IMR-90 (cell line): ENCODE measurements at regions not wholly inside any gene's neighbourhood (a gene's known extent, or its start where the extent isn't known, plus 50 kb on each side); places are given as distances from the start of the nearest gene placed in this dataset.

Source experiments
- ATAC-seq: fragments of 200-7000 bp; cut with Tn5 transposase; 2 replicates; pipeline ENCODE4 v1.9.1; 2020; ENCODE audit warnings: low read depth, mild to moderate bottlenecking, moderate library complexity
- BruUV-seq: library from RNA; stranded (reverse); fragments of 400-500 nt; replicated peaks from 2 replicates; lab custom pipeline; 2021; lab: Mats Ljungman, UMichigan
- CTCF ChIA-PET: fragments of 300-600 bp; formaldehyde crosslinking; extraction: SDS; loops from one replicate; lab custom pipeline; 2021; ENCODE audit warnings: antibody characterized with exemption; lab: Yijun Ruan, JAX
- POLR2A ChIA-PET: fragments of 300-600 bp; sonication (Branson Sonifier 250); formaldehyde crosslinking; loops from one replicate; lab custom pipeline; 2022; ENCODE audit warnings: antibody characterized with exemption; ENCODE audit not compliant: unreplicated experiment; lab: Charles Lee
- DNase-seq: peaks from one replicate; pipeline ENCODE4 v3.0.0; 2013
- H2AFZ ChIP-seq: replicated peaks from 2 replicates; pipeline ENCODE3; 2013; ENCODE audit warnings: low read length, mild to moderate bottlenecking; ENCODE audit not compliant: poor library complexity
- H2AK5ac ChIP-seq: 2 replicates; pipeline ENCODE4 v1.6.1; 2013; ENCODE audit warnings: low read depth, low read length, inconsistent platforms
- H2AK9ac ChIP-seq: replicated peaks from 2 replicates; pipeline ENCODE3; 2013; ENCODE audit warnings: mild to moderate bottlenecking, low read depth, low read length, moderate library complexity; ENCODE audit not compliant: poor library complexity
- H2BK120ac ChIP-seq: 2 replicates; pipeline ENCODE4 v1.6.1; 2013; ENCODE audit warnings: low read depth, low read length, inconsistent platforms
- H2BK15ac ChIP-seq: 3 replicates; pipeline ENCODE4 v1.6.1; 2013; ENCODE audit warnings: low read depth, low read length, inconsistent platforms
- H2BK20ac ChIP-seq: 2 replicates; pipeline ENCODE4 v1.6.1; 2013; ENCODE audit warnings: low read depth, mild to moderate bottlenecking, inconsistent platforms, low read length, moderate library complexity
- H2BK5ac ChIP-seq: 2 replicates; pipeline ENCODE4 v1.6.1; 2013; ENCODE audit warnings: mild to moderate bottlenecking, low read depth, low read length, inconsistent platforms; ENCODE audit not compliant: poor library complexity, severe bottlenecking
- H3K14ac ChIP-seq: replicated peaks from 2 replicates; pipeline ENCODE4 v1.6.1; 2013; ENCODE audit warnings: low read depth, low read length, inconsistent platforms
- H3K18ac ChIP-seq: 2 replicates; pipeline ENCODE4 v1.6.1; 2013; ENCODE audit warnings: low read depth, low read length, control low read depth
- H3K23ac ChIP-seq: 2 replicates; pipeline ENCODE4 v1.6.1; 2013; ENCODE audit warnings: low read depth, low read length, inconsistent platforms
- H3K27ac ChIP-seq: 2 replicates; pipeline ENCODE4 v1.5.1; 2013; ENCODE audit warnings: mild to moderate bottlenecking, control low read depth, low read length; ENCODE audit not compliant: insufficient read depth
- H3K27me3 ChIP-seq: 2 replicates; pipeline ENCODE4 v1.6.1; 2013; ENCODE audit warnings: low read length; ENCODE audit not compliant: control insufficient read depth, insufficient read depth
- H3K36me3 ChIP-seq: 2 replicates; pipeline ENCODE4 v1.6.1; 2013; ENCODE audit warnings: low read length, mixed read lengths; ENCODE audit not compliant: control insufficient read depth, insufficient read depth
- H3K4ac ChIP-seq: 2 replicates; pipeline ENCODE4 v1.6.1; 2013; ENCODE audit warnings: low read depth, low read length, inconsistent platforms
- H3K4me1 ChIP-seq: 2 replicates; pipeline ENCODE4 v1.6.1; 2013; ENCODE audit warnings: low read length, mixed read lengths; ENCODE audit not compliant: control insufficient read depth, insufficient read depth
- H3K4me2 ChIP-seq: 2 replicates; pipeline ENCODE4 v1.6.1; 2013; ENCODE audit warnings: low read depth, mild to moderate bottlenecking, control low read depth, low read length, moderate library complexity
- H3K4me3 ChIP-seq: 2 replicates; pipeline ENCODE4 v1.5.1; 2013; ENCODE audit warnings: low read depth, mild to moderate bottlenecking, control low read depth, low read length, moderate library complexity; ENCODE audit not compliant: insufficient read depth
- H3K56ac ChIP-seq: 2 replicates; pipeline ENCODE4 v1.6.1; 2013; ENCODE audit warnings: low read length, inconsistent platforms; ENCODE audit not compliant: insufficient read depth; ENCODE audit errors: extremely low read depth
- H3K79me1 ChIP-seq, 2 experiments: 2 replicates each; pipeline ENCODE4 v1.6.1; 2013; ENCODE audit warnings: low read length in 2 of 2, inconsistent platforms in 1 of 2, low read depth in 1 of 2
- H3K9ac ChIP-seq: 2 replicates; pipeline ENCODE4 v1.6.1; 2013; ENCODE audit warnings: low read depth, low read length, control low read depth
- H3K9me1 ChIP-seq: 2 replicates; pipeline ENCODE4 v1.6.1; 2013; ENCODE audit warnings: low read length, inconsistent platforms; ENCODE audit not compliant: insufficient read depth
- H3K9me3 ChIP-seq: 2 replicates; pipeline ENCODE4 v1.6.1; 2013; ENCODE audit warnings: low read length; ENCODE audit not compliant: control insufficient read depth, insufficient read depth
- H4K20me1 ChIP-seq: 2 replicates; pipeline ENCODE4 v1.6.1; 2013; ENCODE audit warnings: low read length, inconsistent platforms; ENCODE audit not compliant: insufficient read depth
- H4K5ac ChIP-seq: 2 replicates; pipeline ENCODE4 v1.6.1; 2013; ENCODE audit warnings: mild to moderate bottlenecking, low read depth, low read length, control low read depth
- H4K8ac ChIP-seq, 2 experiments: 2 replicates each; pipeline ENCODE4 v1.6.1; 2013; ENCODE audit warnings: low read depth in 2 of 2, low read length in 2 of 2, control low read depth in 1 of 2, inconsistent platforms in 1 of 2
- H4K91ac ChIP-seq: 2 replicates; pipeline ENCODE4 v1.6.1; 2013; ENCODE audit warnings: low read depth, low read length, inconsistent platforms; ENCODE audit not compliant: insufficient read depth
- BHLHE40 ChIP-seq: fragments of 150-350 bp; IDR thresholded peaks from 2 replicates; pipeline ENCODE4 v1.6.1; 2016; ENCODE audit warnings: mild to moderate bottlenecking, low read depth, low read length
- CTCF ChIP-seq: conservative IDR thresholded peaks from 2 replicates; pipeline ENCODE4 v1.5.1; 2012; ENCODE audit warnings: mild to moderate bottlenecking, low read depth, low read length, improper control_type of control experiment
- ELK1 ChIP-seq: fragments of 150-350 bp; IDR thresholded peaks from 2 replicates; pipeline ENCODE4 v1.6.1; 2016; ENCODE audit warnings: low read depth, mild to moderate bottlenecking, low read length, moderate library complexity, borderline replicate concordance
- MAZ ChIP-seq: IDR thresholded peaks from 2 replicates; pipeline ENCODE4 v1.6.1; 2012; ENCODE audit warnings: low read depth, mild to moderate bottlenecking, low read length, improper control_type of control experiment, moderate library complexity, borderline replicate concordance
- MXI1 ChIP-seq: IDR thresholded peaks from 2 replicates; pipeline ENCODE4 v1.6.1; 2012; ENCODE audit warnings: low read depth, mild to moderate bottlenecking, low read length, moderate library complexity, borderline replicate concordance
- RAD21 ChIP-seq: IDR thresholded peaks from 2 replicates; pipeline ENCODE4 v1.6.1; 2012; ENCODE audit warnings: low read length, improper control_type of control experiment
- RCOR1 ChIP-seq: IDR thresholded peaks from 2 replicates; pipeline ENCODE4 v1.6.1; 2012; ENCODE audit warnings: mild to moderate bottlenecking, low read length, improper control_type of control experiment; ENCODE audit not compliant: insufficient replicate concordance
- RFX5 ChIP-seq: IDR thresholded peaks from 2 replicates; pipeline ENCODE4 v1.8.0; 2012; ENCODE audit warnings: low read depth, mild to moderate bottlenecking, low read length, moderate library complexity
- SMC3 ChIP-seq: fragments of 150-350 bp; IDR thresholded peaks from 2 replicates; pipeline ENCODE4 v1.6.1; 2016; ENCODE audit warnings: low read depth, mild to moderate bottlenecking, antibody characterized with exemption, low read length, moderate library complexity
- WGBS, 2 experiments: methylation state at CpG; one replicate each; pipeline versions ENCODE4 v1.1.5 to v1.1.7; 2013; ENCODE audit warnings: missing lambda C conversion rate in 2 of 2; ENCODE audit not compliant: insufficient read length in 1 of 2; ENCODE audit errors: extremely low coverage in 2 of 2; 5-methylcytosine and 5-hydroxymethylcytosine counted together
- dilution Hi-C: fragments of 300-500 bp; cut with HindIII; formaldehyde crosslinking; loops from one replicate; pipeline ENCODE4 v1.14.3; 2018; ENCODE audit warnings: low sequenced_read_pairs; ENCODE audit not compliant: unreplicated experiment
- in situ Hi-C: fragments of 300-500 bp; cut with MboI; formaldehyde crosslinking; loops from 3 replicates; pipeline ENCODE4 v1.14.3; 2019; ENCODE audit warnings: low sequenced_read_pairs, inconsistent platforms, mixed read lengths
- intact Hi-C: fragments of 100-400 bp; cut with micrococcal nuclease; formaldehyde crosslinking; loops from 2 replicates; pipeline ENCODE4 v1.10.0; 2022

GRCh38 chr2:145136702-145137101 lies 616.8 kb upstream of the ZEB2 start:
- Histone ChIP-seq H3K4me1 (no peaks in the 10 kb centered on the region), H4K5ac (no peak overlapping the region), H2BK15ac (no peak overlapping the region), H3K23ac (no peak overlapping the region), H3K4me2 (no peak overlapping the region), H3K79me1 (no peaks in the 10 kb centered on the region), H2AK9ac (no peak overlapping the region), H2AK5ac (no peak overlapping the region), H3K27ac (no peak overlapping the region), H2BK20ac (no peak overlapping the region), H3K18ac (no peak overlapping the region), H3K9me1 (no peaks in the 10 kb centered on the region), H4K8ac (no peak overlapping the region), H3K14ac (no peak overlapping the region), H2AFZ (no peak overlapping the region), H4K20me1 (no peaks in the 10 kb centered on the region), H3K9me3 (no peaks in the 10 kb centered on the region), H3K9ac (no peak overlapping the region), H2BK120ac (no peak overlapping the region), H2BK5ac (no peak overlapping the region), H3K4ac (no peak overlapping the region), H3K4me3 (no peak overlapping the region), H3K36me3 (no peaks in the 10 kb centered on the region), H4K91ac (no peak overlapping the region), H3K27me3 (no peaks in the 10 kb centered on the region), H3K56ac (no peak overlapping the region)
- ATAC-seq, result no peak
- POLR2A ChIA-PET, result no interaction called here
- in situ Hi-C loops, result no loop called here
- dilution Hi-C loops, result no loop called here
- DNase-seq, result no peak
- intact Hi-C loops, result loop anchor here (2.0 kb wide), 1 partner anchor 14 kb away; no protein-coding TSS in a partner anchor
- TF ChIP-seq RCOR1 (no peak), RAD21 (no peak), MAZ (no peak), SMC3 (no peak), MXI1 (no peak), CTCF (no peak), BHLHE40 (no peak), ELK1 (no peak), RFX5 (no peak)
- BruUV-seq, result no TSS peak
- WGBS, 2 experiments, result no CpG with 5 or more reads among the region's 1 CpG
- CTCF ChIA-PET, result no interaction called here
